Mesenchymal stem cell (in vitro differentiated cells and primary cell): ENCODE measurements at regions not wholly inside any gene's neighbourhood (a gene's known extent, or its start where the extent isn't known, plus 50 kb on each side); places are given as distances from the start of the nearest gene placed in this dataset.

Source experiments
- DNase-seq: peaks from one replicate; pipeline ENCODE4 v3.0.0-alpha.2; 2013
- H2AFZ ChIP-seq: one replicate; pipeline ENCODE4 v1.6.1; 2013; ENCODE audit warnings: low read depth, mild to moderate bottlenecking, control low read depth, inconsistent platforms, low read length, moderate library complexity
- H2AK5ac ChIP-seq: 2 replicates; pipeline ENCODE4 v1.6.1; 2013; ENCODE audit warnings: low read length, moderate library complexity, mild to moderate bottlenecking, inconsistent platforms; ENCODE audit not compliant: severe bottlenecking
- H2BK120ac ChIP-seq: one replicate; pipeline ENCODE4 v1.6.1; 2013; ENCODE audit warnings: low read depth, mild to moderate bottlenecking, inconsistent platforms, low read length, moderate library complexity
- H2BK12ac ChIP-seq, 2 experiments: one replicate each; pipeline ENCODE4 v1.6.1; 2013; ENCODE audit warnings: inconsistent platforms in 2 of 2, low read length in 2 of 2, mild to moderate bottlenecking in 2 of 2, moderate library complexity in 2 of 2, control low read depth in 1 of 2
- H2BK15ac ChIP-seq: one replicate; pipeline ENCODE4 v1.6.1; 2013; ENCODE audit warnings: mild to moderate bottlenecking, low read depth, inconsistent platforms; ENCODE audit not compliant: poor library complexity, severe bottlenecking
- H2BK5ac ChIP-seq: 2 replicates; pipeline ENCODE4 v1.6.1; 2013; ENCODE audit warnings: low read depth, mild to moderate bottlenecking, low read length, control low read depth, inconsistent platforms; ENCODE audit not compliant: poor library complexity, severe bottlenecking
- H3K14ac ChIP-seq, 2 experiments: one replicate each; pipeline ENCODE4 v1.6.1; 2013; ENCODE audit warnings: inconsistent platforms in 2 of 2, low read length in 2 of 2, control low read depth in 1 of 2, mild to moderate bottlenecking in 1 of 2, moderate library complexity in 1 of 2
- H3K18ac ChIP-seq, 2 experiments: one replicate each; pipeline ENCODE4 v1.6.1; 2013; ENCODE audit warnings: inconsistent platforms in 2 of 2, low read length in 2 of 2, control low read depth in 1 of 2, low read depth in 1 of 2, mild to moderate bottlenecking in 1 of 2
- H3K23ac ChIP-seq, 2 experiments: one replicate each; pipeline ENCODE4 v1.6.1; 2013; ENCODE audit warnings: inconsistent platforms in 2 of 2, low read length in 2 of 2, mild to moderate bottlenecking in 2 of 2, moderate library complexity in 2 of 2, control low read depth in 1 of 2
- H3K27ac ChIP-seq: 2 replicates; pipeline ENCODE4 v1.5.1; 2013; ENCODE audit warnings: mild to moderate bottlenecking, moderate library complexity, low read length, control low read depth, inconsistent platforms; ENCODE audit not compliant: poor library complexity, severe bottlenecking
- H3K27me3 ChIP-seq, 2 experiments: 2 replicates each; pipeline versions ENCODE4 v1.6.1 to v1.7.0; 2013; ENCODE audit warnings: low read length in 2 of 2, mild to moderate bottlenecking in 2 of 2, moderate library complexity in 2 of 2, control low read depth in 1 of 2, inconsistent platforms in 1 of 2; ENCODE audit not compliant: control insufficient read depth in 1 of 2, insufficient read depth in 1 of 2
- H3K36me3 ChIP-seq, 2 experiments: 2 replicates each; pipeline versions ENCODE4 v1.6.1 to v1.7.0; 2013; ENCODE audit warnings: low read length in 2 of 2, control low read depth in 1 of 2, inconsistent platforms in 1 of 2, low read depth in 1 of 2, mild to moderate bottlenecking in 1 of 2; ENCODE audit not compliant: insufficient read depth in 2 of 2, control insufficient read depth in 1 of 2
- H3K4ac ChIP-seq, 2 experiments: one replicate each; pipeline ENCODE4 v1.6.1; 2013; ENCODE audit warnings: inconsistent platforms in 2 of 2, low read length in 2 of 2, mild to moderate bottlenecking in 2 of 2, moderate library complexity in 2 of 2, control low read depth in 1 of 2, low read depth in 1 of 2
- H3K4me1 ChIP-seq: 2 replicates; pipeline ENCODE4 v1.6.1; 2013; ENCODE audit warnings: low read depth, low read length, control low read depth; ENCODE audit not compliant: control insufficient read depth, insufficient read depth
- H3K4me2 ChIP-seq: 2 replicates; pipeline ENCODE4 v1.6.1; 2013; ENCODE audit warnings: low read length, mild to moderate bottlenecking, inconsistent platforms; ENCODE audit not compliant: poor library complexity, severe bottlenecking
- H3K4me3 ChIP-seq, 2 experiments: 2 replicates each; pipeline versions ENCODE4 v1.5.1 to v1.7.0; 2013; ENCODE audit warnings: low read length in 2 of 2, mild to moderate bottlenecking in 2 of 2, control low read depth in 1 of 2, low read depth in 1 of 2; ENCODE audit not compliant: insufficient read depth in 1 of 2
- H3K79me1 ChIP-seq: replicated peaks from 2 replicates; pipeline ENCODE4 v1.6.1; 2013; ENCODE audit warnings: mild to moderate bottlenecking, control low read depth, low read length, inconsistent platforms; ENCODE audit not compliant: poor library complexity, severe bottlenecking
- H3K9ac ChIP-seq: 2 replicates; pipeline ENCODE4 v1.7.0; 2013; ENCODE audit warnings: mild to moderate bottlenecking, low read length, moderate library complexity
- H3K9me3 ChIP-seq: 2 replicates; pipeline ENCODE4 v1.7.0; 2013; ENCODE audit warnings: mild to moderate bottlenecking, low read length; ENCODE audit not compliant: control insufficient read depth
- H4K8ac ChIP-seq: one replicate; pipeline ENCODE4 v1.6.1; 2013; ENCODE audit warnings: inconsistent platforms, mild to moderate bottlenecking, low read length, moderate library complexity
- H4K91ac ChIP-seq: one replicate; pipeline ENCODE4 v1.6.1; 2013; ENCODE audit warnings: mild to moderate bottlenecking, low read length, inconsistent platforms
- WGBS: methylation state at CpG from one replicate; pipeline ENCODE4 v1.1.7; 2013; ENCODE audit warnings: mixed read lengths; 5-methylcytosine and 5-hydroxymethylcytosine counted together

GRCh38 chr2:82656420-82656819, 1802.7 kb downstream of the SUCLG1 start:
- Histone ChIP-seq H3K14ac (no peak overlapping the region), H2AFZ (no peak overlapping the region), H3K4me1 (no peaks in the 10 kb centered on the region), H3K4ac (no peak overlapping the region), H4K91ac (no peak overlapping the region), H3K36me3 (no peaks in the 10 kb centered on the region), H2AK5ac (no peak overlapping the region), H4K8ac (no peak overlapping the region), H2BK5ac (no peak overlapping the region), H3K27ac (no peak overlapping the region), H3K79me1 (no peaks in the 10 kb centered on the region), H3K9me3 (no peaks in the 10 kb centered on the region), H2BK12ac (no peak overlapping the region), H3K18ac (no peak overlapping the region), H2BK120ac (no peak overlapping the region), H3K9ac (no peak overlapping the region), H3K23ac (no peak overlapping the region), H3K27me3 (no peaks in the 10 kb centered on the region), H3K4me2 (no peak overlapping the region), H3K4me3 (no peak overlapping the region), H2BK15ac (no peak overlapping the region)
- 62% methylated on average over 2 of the region's 2 CpGs for WGBS
- DNase-seq: no peak

- Histone ChIP-seq H4K91ac (no peak overlapping the region), H3K4me2 (no peak overlapping the region), H4K8ac (no peak overlapping the region), H3K14ac (no peak overlapping the region), H3K9me3 (no peaks in the 10 kb centered on the region), H2BK120ac (no peak overlapping the region), H2BK15ac (no peak overlapping the region), H3K18ac (no peak overlapping the region), H3K36me3 (no peaks in the 10 kb centered on the region), H2BK12ac (no peak overlapping the region), H2BK5ac (no peak overlapping the region), H3K23ac (no peak overlapping the region), H3K27me3 (no peaks in the 10 kb centered on the region), H3K4me1 (no peaks in the 10 kb centered on the region), H2AFZ (no peak overlapping the region), H3K79me1 (no peaks in the 10 kb centered on the region), H3K4ac (no peak overlapping the region), H2AK5ac (no peak overlapping the region), H3K9ac (no peak overlapping the region), H3K4me3 (no peak overlapping the region), H3K27ac (no peak overlapping the region)
- DNase-seq: no peak
Observed at GRCh38 chr2:82652117-82652516, 1807.0 kb downstream of the SUCLG1 start.

GRCh38 chr2:82650038-82650437, 1809.0 kb downstream of the SUCLG1 start:
- H2BK5ac ChIP-seq: no peak overlapping the region
- H2AFZ ChIP-seq: no peak overlapping the region
- no peak overlapping the region for H4K91ac ChIP-seq
- no peak overlapping the region for H3K4me2 ChIP-seq
- peaks cover 4% of the 10 kb centered on the region for H3K9me3 ChIP-seq
- H2AK5ac ChIP-seq: no peak overlapping the region
- no peaks in the 10 kb centered on the region for H3K27me3 ChIP-seq
- no peak overlapping the region for H3K4me3 ChIP-seq
- no peaks in the 10 kb centered on the region for H3K4me1 ChIP-seq
- no peaks in the 10 kb centered on the region for H3K36me3 ChIP-seq
- H3K14ac ChIP-seq: no peak overlapping the region
- DNase-seq: peak; percentile 1
- no peak overlapping the region for H2BK120ac ChIP-seq
- H2BK12ac ChIP-seq: no peak overlapping the region
- no peak overlapping the region for H3K4ac ChIP-seq
- no peak overlapping the region for H4K8ac ChIP-seq
- no peak overlapping the region for H3K9ac ChIP-seq
- H3K18ac ChIP-seq: no peak overlapping the region
- H3K27ac ChIP-seq: no peak overlapping the region
- H2BK15ac ChIP-seq: no peak overlapping the region
- H3K23ac ChIP-seq: no peak overlapping the region
- H3K79me1 ChIP-seq: no peaks in the 10 kb centered on the region
- WGBS: 20% methylated on average over 1 of the region's 2 CpGs

- H3K27ac ChIP-seq: no peak overlapping the region
- 64% methylated on average over 2 of the region's 2 CpGs for WGBS
Observed at GRCh38 chr2:82641598-82642180, 1817.4 kb downstream of the SUCLG1 start.

More at GRCh38 chr2:82641598-82642180, 1817.4 kb downstream of the SUCLG1 start:
- Histone ChIP-seq H3K18ac (no peak overlapping the region), H3K14ac (no peak overlapping the region), H2BK15ac (no peak overlapping the region), H3K4me2 (no peak overlapping the region), H3K27me3 (no peaks in the 10 kb centered on the region), H3K9me3 (peaks cover 20% of the 10 kb centered on the region), H3K9ac (no peak overlapping the region), H2BK120ac (no peak overlapping the region), H3K4me1 (no peaks in the 10 kb centered on the region), H4K91ac (no peak overlapping the region), H3K36me3 (no peaks in the 10 kb centered on the region), H4K8ac (no peak overlapping the region), H2AFZ (no peak overlapping the region), H2AK5ac (no peak overlapping the region), H3K4me3 (no peak overlapping the region), H3K4ac (no peak overlapping the region), H2BK12ac (no peak overlapping the region), H3K23ac (no peak overlapping the region), H2BK5ac (no peak overlapping the region), H3K79me1 (no peaks in the 10 kb centered on the region)
- DNase-seq: no peak
